GM19239 (cell line): ENCODE measurements at regions not wholly inside any gene's neighbourhood (a gene's known extent, or its start where the extent isn't known, plus 50 kb on each side); places are given as distances from the start of the nearest gene placed in this dataset.
A peak's percentile ranks its signal among the peaks of the same experiment; 100 is the strongest.
"Not testable (repeated sequence)": the region's sequence is repeated elsewhere in the genome, so short reads cannot be mapped to it uniquely, and the experiment has no call there.

Experiments
- DNase-seq: peaks from one replicate; pipeline ENCODE4 v3.0.0; 2011; ENCODE audit warnings: low spot score; ENCODE audit not compliant: insufficient read length
- FAIRE-seq: peaks from 2 replicates; lab custom pipeline; 2011; peaks lifted over from hg19 to GRCh38; lab: Jason Lieb, UNC

DNA sequence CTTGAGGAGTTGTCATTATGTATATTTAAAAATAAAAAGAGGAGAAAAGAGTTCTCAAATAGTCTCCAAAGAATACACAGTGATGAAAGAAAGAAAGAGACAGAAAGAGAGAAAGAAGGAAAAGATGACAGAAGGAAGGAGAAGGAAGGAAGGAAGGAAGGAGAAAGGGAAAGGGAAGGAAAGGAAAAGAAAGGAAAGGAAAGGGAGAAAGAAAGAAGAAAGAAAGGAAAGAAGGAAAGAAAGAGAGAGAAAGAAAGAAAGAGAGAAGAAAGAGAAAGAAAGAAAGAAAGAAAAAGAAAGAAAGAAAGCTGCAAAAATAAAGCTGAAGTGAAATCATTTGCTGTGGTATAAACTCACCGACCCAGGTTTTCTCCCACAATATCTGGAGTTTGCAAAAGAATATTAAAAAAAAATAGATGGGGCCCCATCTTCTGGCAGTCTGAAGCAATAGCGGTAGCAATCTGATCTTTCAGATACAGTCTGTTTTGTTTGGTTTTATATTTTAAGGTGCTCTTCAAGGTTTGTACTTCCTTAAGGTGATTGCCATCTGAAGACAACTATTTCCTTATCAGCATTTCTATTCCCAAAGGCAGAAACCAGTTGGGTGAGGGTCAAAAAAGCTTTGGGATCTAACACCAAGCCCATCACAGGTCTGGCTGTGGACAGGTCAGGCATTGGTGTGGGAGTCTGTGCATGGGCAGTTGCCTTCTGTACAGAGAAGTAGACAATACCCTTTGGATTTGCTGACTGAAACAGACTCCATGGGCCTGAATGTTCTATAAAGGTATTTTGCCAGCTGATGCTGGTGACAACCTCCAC lies 160.4 kb downstream of the CPEB2 start:
- DNase-seq: no peak
- no peak for FAIRE-seq

- FAIRE-seq: no peak
These were observed 161.0 kb downstream of the CPEB2 start for GRCh38 chr4:15163284-15163645.

DNA sequence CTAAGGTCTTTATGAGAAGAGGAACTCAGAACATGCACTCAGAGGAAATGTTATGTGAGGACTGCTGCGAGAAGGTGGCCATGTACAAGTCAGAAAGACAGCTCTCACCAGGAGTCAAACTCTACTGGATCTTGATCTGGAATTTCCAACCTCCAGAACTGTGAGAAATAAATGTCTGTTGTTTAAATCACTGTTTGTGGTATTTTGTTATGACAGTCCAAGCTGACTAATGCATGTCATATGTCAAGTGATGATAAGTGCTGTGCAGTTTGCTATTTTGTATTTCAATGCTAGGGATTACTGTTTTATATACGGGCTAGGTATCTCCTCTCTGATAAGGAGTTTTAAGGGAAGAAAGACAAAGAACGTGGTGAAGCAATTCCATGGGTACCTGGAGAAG lies 162.3 kb downstream of the CPEB2 start:
- FAIRE-seq (no peak), DNase-seq (no peak)

More at GRCh38 chr4:15163284-15163645, 161.0 kb downstream of the CPEB2 start:
- no peak for DNase-seq

DNA sequence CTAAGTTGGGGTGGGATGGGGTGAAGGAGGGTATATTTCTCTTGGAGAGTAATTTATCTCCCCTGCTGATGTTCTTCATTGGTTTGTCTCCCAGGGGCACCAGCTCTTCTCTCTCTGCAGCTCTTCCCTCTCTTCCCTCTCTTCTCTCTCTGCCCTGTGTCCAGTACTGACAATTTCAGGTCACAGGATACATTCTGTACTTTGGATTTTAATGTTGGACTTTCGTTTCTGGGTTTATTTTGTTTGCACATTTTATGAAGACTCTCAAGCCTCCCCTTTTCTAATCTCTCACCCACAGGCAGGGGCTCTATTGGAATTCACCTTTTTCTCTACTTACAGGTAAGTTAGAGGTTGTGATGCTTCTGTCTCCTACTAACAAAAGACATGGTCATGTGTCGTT lies 165.5 kb downstream of the CPEB2 start:
- DNase-seq (no peak), FAIRE-seq (no peak)

DNA sequence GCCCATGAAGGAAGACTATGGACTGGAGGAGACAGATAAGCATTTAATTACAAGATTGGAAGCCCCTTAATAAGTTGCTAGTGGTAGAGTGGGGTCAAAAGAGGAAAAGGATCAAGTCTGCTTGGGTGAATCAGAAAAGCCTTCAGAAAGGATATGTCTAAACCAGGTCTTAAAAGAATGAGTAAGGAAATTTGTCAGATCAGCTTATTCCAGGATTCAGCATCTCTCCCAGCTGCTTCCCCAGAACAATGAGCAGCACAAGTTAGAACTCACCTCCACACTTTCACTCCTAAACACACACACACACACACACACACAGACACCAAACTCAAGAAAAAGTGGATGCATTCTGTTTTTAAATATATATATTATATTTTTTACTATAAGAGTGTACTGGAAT lies 166.5 kb downstream of the CPEB2 start:
- no peak for DNase-seq
- FAIRE-seq: no peak

GRCh38 chr4:15171725-15172124 lies 169.4 kb downstream of the CPEB2 start:
- FAIRE-seq (no peak), DNase-seq (no peak)

GRCh38 chr4:15173251-15173650 lies 171.0 kb downstream of the CPEB2 start:
- DNase-seq: no peak
- FAIRE-seq: no peak

DNA sequence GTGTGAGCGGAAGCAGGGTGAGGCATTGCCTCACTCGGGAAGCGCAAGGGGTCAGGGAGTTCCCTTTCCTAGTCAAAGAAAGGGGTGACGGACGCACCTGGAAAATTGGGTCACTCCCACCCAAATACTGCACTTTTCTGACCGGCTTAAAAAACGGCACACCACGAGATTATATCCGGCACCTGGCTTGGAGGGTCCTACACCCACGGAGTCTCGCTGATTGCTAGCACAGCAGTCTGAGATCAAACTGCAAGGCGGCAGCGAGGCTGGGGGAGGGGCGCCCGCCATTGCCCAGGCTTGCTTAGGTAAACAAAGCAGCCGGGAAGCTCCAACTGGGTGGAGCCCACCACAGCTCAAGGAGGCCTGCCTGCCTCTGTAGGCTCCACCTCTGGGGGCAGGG lies 171.9 kb downstream of the CPEB2 start:
- not testable (repeated sequence) for DNase-seq, FAIRE-seq

DNA sequence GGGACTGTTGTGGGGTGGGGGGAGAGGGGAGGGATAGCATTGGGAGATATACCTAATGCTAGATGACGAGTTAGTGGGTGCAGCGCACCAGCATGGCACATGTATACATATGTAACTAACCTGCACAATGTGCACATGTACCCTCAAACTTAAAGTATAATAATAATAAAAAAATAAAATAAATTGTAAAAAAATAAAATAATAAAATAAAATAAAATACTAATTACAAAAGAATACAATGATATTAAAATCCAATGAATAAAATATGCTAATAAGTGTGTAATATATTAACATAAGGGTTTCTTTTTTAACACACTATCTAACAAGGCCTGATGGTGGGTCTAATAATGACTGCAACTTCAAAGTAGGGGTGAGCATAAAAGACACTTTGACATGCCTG lies 177.6 kb downstream of the CPEB2 start:
- FAIRE-seq, DNase-seq: not testable (repeated sequence)

- DNase-seq (no peak), FAIRE-seq (peak; percentile 21)
These were observed 180.4 kb downstream of the CPEB2 start for GRCh38 chr4:15182600-15183220.

GRCh38 chr4:15186149-15186548 lies 183.9 kb downstream of the CPEB2 start:
- FAIRE-seq (no peak), DNase-seq (no peak)

- FAIRE-seq (no peak), DNase-seq (no peak)
These were observed 184.5 kb downstream of the CPEB2 start for GRCh38 chr4:15186806-15187205.

DNA sequence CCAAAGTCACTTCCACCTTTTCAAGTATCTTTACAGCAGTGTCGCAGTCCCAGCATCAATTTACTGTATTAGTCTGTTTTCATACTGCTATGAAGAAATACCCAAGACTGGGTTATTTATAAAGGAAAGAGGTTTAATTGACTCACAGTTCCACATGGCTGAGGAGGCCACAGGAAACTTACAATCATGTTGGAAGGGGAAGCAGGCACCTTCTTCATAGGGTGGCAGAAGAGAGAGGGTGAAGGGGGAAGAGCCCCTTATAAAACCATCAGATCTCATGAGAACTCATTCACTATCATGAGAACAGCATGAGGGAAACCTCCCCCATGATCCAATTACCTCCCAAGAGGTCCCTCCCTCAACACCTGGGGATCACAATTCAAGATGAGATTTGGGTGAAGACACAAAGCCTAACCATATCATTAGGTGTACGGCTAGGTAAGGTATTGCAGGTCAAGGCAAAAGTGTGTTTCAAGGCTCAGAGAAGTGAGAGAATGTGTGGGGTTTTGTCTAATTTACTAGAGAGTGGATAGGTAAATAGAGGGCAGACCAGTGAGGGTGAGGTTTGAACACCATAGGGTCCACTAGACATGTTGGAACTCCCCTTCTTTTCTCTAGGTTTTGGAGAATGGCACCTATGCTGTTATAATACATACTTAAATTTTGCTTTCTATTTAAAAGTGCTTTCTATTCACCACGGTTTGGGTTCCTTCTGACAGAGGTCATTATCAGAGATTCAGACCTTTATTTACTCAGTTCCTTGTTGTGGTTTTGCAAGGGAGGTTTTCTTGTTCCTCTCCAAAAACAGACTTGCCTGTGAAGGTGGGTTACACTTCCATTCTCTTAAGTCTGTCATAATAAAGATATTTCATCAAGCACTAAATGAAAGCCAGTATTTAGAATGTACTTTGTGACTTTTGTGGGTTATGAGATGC lies 186.6 kb downstream of the CPEB2 start:
- no peak for DNase-seq

DNA sequence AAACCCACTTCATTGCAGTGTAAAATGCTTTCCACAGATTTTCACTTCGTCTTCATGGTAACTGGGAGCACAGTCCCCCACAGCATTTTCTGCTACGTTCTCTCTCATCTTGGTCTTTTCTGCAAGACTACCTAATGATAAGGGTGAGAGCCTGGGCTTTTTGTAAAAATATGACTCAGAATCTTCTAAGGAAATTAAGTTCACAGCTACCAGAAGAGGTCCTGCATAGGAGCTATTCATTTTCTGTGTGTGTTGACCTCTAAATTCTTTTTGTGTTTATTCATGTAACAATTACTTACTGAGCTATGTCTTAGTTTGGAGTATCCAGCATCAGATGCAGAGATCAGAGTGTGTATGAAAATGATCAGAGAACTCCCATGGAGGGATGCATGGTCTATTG lies 192.2 kb downstream of the CPEB2 start:
- FAIRE-seq (no peak), DNase-seq (no peak)

More for the DNA sequence above, 186.6 kb downstream of the CPEB2 start:
- FAIRE-seq: no peak

- FAIRE-seq (no peak), DNase-seq (no peak)
These were observed 194.7 kb downstream of the CPEB2 start for GRCh38 chr4:15197005-15197404.

DNA sequence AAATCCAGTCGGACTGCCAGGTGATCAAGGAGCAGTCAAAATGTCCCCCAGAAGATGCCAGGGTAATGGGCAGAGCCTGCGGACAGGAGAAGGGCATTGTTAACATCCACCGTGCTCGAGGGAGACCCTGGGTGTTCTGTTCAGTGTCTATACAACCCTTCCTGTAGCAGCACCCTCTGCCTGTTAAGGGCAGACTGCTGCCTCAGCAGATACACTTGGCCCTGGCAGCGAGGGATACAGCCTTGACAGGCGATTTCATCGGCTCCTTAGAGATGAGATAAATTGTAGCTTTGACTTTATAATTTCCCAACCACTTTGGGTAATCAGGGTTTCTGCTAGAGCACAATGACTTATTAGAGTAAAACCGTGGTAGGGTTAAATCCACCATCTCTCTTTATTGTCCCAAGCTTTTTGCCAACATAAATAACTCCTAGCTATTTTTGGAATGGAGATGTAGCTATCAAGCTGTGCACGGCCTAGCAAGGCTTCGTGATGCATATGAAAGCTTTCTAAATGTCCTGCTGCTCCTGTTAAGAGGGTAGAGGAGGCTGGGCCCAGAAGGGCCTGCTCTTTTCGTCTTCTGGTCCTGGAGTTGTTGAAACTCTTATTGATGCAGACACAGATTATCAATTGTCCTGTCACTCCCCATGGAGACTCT lies 195.9 kb downstream of the CPEB2 start:
- FAIRE-seq (no peak), DNase-seq (no peak)

GRCh38 chr4:15201782-15202181 lies 199.5 kb downstream of the CPEB2 start:
- no peak for FAIRE-seq

DNA sequence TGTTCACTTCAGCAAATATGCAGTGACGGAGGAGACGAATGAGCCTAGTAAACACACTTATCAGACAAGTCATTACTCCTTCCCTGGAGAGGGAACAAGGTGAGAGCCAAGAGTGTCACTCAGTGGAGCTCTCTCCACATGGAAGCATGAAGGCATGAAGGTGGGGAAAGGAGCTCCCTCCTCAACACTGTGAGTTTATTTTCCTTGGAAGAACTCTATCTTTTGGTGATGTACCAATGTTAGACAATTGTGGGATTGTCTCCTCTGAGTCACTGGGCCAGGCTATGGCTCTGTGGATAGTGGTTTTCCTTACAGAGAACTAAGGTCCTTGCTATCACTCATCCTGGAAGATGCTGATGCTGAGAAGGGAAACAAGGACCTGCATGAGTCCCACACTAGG lies 200.2 kb downstream of the CPEB2 start:
- FAIRE-seq: no peak
- DNase-seq: no peak

More at GRCh38 chr4:15201782-15202181, 199.5 kb downstream of the CPEB2 start:
- DNase-seq: no peak

- not testable (repeated sequence) for FAIRE-seq
These were observed 204.2 kb downstream of the CPEB2 start for GRCh38 chr4:15206526-15206925.

DNA sequence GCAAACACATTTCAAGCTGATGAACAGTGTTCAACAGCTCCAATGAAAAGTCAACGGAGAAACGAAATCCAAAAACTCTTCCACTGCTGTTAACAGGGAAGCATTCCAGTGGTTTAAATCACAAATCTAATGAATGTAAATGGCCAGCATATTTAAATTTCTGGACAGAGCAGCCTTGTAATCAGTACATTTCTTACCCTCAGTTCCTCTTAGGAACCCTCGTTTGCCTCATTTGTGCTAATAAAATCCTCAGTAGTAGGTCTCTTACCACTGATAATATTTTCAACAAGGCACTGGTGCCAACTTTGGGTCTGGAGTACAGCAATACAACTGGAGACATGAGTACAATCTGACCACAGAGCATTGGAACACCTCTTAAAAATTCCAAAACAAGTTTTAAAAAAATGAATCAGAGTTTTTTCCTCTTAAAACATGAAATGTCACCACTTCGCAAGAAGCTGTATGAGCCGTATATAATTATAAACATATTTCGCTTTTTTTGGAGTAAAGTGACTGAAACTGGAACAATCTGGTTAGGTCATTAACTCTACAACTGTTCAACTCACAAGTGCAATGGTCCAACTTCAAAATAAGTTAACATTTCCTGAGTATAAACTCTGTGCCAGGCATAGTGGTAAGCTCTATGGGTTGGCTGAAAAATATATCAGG lies 211.2 kb downstream of the CPEB2 start:
- DNase-seq (no peak), FAIRE-seq (no peak)

More at GRCh38 chr4:15206526-15206925, 204.2 kb downstream of the CPEB2 start:
- DNase-seq: not testable (repeated sequence)
